Inflammatory macrophage treated with lipopolysaccharide for 4 hours (primary cell): ENCODE measurements at regions not wholly inside any gene's neighbourhood (a gene's known extent, or its start where the extent isn't known, plus 50 kb on each side); places are given as distances from the start of the nearest gene placed in this dataset.

Experiments
- DNase-seq: peaks from one replicate; pipeline ENCODE4 v3.0.0-alpha.2; 2020

- DNase-seq, result peak; percentile 74
These were observed 63.0 kb downstream of the INSIG1 start for GRCh38 chr7:155360495-155361345.

DNA sequence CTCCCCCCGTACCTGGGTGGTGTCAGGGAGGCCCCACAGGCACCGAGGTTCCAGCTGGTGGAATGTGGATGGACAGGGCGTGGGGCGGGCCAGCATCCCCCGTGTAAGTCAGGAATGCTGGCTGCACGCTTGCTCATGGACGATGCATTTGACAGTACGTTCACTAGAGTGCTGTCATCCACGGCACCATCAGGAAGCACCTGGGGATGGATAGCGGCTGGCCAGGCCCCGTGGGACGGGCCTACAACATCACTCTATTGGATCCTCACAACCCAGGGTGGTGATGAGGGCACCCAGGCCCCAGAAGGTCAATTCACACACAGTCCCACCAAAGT, 63.6 kb downstream of the INSIG1 start:
- no peak for DNase-seq

GRCh38 chr7:155361947-155362346, 64.3 kb downstream of the INSIG1 start:
- no peak for DNase-seq

- no peak for DNase-seq
These were observed 64.9 kb downstream of the INSIG1 start for GRCh38 chr7:155362380-155363145.

- no peak for DNase-seq
These were observed 65.5 kb downstream of the INSIG1 start for GRCh38 chr7:155363146-155363539.

DNA sequence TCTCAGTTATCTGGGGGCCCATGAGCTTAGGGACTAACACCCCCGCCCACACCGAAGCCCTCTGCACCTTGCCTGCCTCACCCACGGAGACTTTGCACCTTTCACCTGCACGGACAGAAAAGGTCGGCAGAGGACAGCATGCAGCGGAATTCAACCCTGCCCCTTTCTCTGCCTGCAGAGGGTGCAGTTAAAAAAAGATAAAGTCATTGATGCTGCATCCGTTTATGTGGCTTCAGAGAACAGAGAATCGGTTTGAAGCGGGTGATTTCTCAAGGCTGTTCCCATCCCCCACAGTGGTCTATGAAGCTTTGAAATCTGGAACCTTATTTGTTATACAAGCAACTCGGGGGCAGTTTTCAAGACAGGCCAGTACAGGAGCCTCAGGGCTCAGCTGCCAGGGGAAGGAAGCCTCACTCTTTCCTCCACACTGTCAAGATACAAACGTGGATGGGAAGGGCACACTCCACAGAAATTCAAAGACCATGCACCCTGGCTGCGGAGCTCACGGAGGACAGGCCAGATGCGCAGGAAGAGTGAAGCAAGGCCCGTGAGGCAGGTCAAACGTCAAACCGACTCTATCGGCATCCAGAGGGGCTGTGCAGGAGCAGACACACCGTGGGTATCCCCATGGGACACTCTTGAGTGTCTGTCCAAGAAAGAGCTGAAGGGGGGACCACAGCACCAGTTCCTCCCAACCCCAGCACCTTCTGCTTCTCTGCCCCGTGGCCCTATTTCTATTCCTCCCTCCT, 66.3 kb downstream of the INSIG1 start:
- no peak for DNase-seq

- DNase-seq, result no peak
These were observed 67.6 kb downstream of the INSIG1 start for GRCh38 chr7:155365146-155365874.

DNA sequence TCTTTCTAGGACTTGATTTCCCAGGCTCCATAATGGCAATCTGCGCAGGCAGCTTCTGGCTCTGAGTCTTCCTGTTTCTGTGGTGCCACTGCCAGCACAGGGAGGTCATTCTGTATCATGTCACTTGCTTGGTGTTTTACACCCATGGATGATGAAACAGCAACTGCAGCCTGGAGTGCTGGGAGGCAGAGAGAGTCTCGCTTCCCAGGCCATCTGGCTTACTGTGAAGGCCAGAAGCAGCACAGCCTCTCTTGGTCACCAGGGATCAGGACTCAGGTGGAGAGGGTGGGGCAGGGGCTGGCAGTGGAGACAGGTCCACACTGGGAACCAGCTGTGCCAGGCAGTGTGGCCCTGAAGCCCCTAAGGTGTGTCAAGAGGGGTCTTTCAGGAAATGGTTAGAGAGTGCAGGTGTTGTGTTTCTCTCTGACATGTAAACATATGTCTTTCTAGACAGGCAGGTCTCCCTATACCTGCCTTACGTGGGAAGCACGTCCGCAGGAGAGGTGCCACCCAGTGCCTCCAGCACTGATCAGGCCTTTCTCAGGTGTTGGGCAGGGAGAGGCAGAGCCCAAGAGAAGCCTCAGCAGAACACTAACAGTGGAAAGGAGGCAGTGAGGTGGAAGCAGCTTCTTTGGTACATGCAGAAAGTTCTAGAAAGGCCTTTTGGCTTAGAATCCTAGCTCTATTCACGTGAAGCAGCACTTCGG, 71.4 kb downstream of the INSIG1 start:
- peak; percentile 49 for DNase-seq

DNA sequence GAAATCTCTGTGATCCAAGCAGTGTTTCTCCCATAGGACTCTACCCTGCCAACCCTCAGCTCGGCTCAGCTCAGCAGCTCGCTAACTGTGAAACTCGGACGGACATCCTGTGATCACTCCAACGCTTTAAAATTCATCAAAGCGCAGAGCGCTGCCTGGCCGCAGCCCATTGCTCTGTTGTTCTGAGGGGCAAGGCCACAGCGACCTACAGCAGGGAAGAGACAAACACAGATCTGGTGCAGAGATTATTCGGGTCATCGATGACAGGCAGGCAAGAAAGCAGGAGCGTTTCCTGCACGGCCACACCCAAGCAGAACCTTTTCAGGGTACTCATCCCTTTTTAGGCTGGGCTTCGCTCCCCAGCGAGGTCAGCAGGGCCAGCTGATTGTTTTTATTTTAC, 72.1 kb downstream of the INSIG1 start:
- DNase-seq, result no peak

GRCh38 chr7:155371331-155371883, 73.7 kb downstream of the INSIG1 start:
- DNase-seq, result no peak

DNA sequence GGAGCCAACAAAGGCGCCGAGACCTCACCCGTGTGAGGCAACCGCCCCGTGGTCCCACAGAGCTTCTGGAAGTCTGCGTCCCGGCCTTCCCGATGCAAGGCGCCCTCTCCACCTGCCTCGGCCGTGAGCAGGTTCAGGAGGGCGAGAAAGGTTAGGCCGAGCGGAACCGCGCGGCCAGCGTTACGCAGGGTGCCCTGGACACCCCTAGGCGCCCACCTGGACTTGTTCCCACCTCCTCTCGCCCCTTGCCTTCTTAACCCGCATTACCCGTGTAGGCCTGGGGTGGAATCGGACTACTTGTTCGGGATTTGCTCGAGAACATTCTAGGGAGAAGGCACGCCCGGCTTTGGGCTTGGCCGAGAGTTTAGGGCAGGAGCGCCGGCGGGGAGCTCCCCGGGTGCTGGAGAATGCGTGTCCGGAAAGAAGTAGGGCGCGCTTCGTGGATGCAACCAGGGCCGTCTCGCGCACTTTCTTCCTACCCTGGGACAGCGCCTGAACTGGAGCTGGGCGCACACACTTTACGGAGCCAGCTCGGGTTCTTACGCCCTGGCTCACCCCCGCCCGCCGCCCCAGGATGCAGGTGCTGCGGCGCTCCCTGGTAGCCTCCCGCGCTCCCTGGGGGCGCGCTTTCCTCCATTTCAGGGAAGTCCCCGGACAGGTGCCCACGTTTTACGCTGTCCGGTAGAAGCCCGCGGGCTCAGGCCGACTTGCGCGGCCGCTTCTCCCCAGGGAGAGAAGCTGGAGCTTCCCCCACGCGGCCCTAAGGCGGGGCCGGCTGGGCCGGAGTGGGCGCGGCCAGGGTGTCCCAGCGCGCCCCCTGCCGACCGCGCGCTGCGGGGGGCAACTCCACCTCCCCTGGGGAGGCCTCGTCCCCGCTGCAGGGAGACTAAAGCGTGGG, 74.5 kb downstream of the INSIG1 start:
- peak; percentile 60 for DNase-seq

- DNase-seq, result no peak
These were observed 75.2 kb downstream of the INSIG1 start for GRCh38 chr7:155372782-155373358.

DNA sequence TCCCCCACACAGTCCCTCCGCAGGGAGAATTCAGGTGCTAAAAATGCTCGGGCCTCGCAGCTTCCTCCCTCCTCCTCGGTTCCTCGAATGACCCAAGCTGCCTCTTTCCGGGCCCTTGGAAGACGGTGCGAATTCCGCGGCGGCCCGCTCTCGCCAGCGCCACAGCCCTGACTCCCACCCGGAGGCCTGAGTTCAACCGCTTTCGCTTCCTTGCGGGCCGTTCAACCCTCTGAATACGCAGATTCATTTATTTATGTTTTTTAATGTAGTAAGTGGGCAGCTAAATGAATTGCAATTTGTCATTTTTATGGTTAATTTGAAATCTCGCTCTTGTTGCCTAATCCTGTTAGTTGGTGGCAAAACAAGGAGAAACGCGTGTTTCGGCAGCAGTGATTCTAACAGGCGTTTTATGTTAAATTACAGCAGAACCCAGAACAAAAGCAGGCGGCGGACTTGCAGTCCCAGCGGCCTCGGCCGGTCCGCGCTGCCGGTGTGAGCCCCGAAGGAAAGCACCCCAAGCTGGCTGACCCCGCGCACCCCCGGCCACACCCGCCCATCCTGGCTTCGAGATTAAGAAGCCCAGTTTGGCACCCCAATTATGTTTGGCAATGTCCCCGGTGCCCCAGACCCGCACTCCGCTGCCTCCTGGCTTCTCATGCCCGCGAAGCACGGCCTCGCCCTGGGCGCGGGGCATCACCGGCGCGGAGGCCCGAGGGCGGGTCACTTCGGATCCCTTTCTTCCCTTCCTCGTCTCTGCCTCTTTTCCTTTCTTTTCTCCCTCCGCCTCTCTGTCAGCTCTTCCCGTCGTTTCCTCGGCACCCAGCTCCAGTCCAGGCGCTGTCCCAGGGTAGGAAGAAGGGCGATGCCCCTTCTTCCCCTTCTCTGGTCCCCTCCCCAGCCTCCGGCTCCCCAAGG, 75.9 kb downstream of the INSIG1 start:
- DNase-seq, result peak; percentile 27

DNA sequence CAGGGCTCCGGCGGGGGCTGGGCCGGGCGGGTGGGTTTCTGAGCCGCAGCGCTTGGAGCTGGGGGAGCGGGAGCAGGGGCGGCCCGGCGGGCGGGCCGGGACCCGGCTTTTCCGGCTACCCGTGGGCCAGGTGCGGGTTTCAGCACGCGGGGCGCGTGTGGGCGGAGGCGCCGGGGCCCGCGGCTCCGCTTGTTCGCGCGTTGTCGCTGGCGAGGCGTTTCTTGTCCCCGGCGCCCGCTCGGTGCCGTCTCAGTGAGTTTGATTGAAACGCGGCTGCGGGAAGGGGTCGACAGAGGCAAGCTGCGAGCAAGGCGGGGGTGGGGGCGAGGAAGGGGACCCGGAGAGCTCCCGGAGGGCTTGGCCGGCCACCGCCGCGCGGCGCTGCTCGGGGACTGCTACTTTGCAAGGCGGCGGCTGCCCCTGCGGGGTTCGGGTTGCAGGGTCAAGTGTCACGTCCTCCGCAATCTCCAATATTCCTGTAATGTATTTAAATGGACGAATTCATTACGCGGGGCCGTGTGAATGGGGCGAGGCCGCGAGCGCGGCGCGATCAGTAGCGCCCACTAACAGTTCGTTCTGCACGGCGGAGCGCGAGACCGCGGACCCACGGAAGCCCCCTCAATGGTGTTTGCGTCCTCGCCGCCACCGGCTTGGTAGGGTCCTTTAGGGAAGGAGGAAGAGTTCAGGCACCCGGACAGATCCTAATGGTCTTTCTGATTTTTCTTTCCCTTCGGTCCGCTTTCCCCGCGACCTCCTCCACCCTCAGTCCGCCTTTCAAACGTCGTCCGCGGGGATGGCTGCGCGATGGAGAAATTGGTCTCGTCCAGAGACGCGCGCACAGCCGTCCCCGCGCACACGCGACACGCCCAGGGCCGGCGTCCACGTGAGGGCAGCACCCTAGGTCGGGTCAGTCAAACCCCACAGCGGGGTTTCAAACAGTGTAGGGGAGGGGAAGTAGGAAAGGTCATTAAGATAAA, 76.9 kb downstream of the INSIG1 start:
- no peak for DNase-seq

- peak; percentile 30 for DNase-seq
These were observed 77.9 kb downstream of the INSIG1 start for GRCh38 chr7:155375337-155376277.

GRCh38 chr7:155377071-155377837, 79.6 kb downstream of the INSIG1 start:
- DNase-seq, result no peak
